NCI-H2107 treated with DMSO at 0.1 percent for 48 hours (cell line): ENCODE measurements at regions not wholly inside any gene's neighbourhood (a gene's known extent, or its start where the extent isn't known, plus 50 kb on each side); places are given as distances from the start of the nearest gene placed in this dataset.
"Not testable (repeated sequence)": the region's sequence is repeated elsewhere in the genome, so short reads cannot be mapped to it uniquely, and the experiment has no call there.

Experiments
- DNase-seq: peaks from one replicate; lab custom pipeline; 2025; ENCODE audit not compliant: unreplicated experiment; lab: John Stamatoyannopoulos, UW

DNA sequence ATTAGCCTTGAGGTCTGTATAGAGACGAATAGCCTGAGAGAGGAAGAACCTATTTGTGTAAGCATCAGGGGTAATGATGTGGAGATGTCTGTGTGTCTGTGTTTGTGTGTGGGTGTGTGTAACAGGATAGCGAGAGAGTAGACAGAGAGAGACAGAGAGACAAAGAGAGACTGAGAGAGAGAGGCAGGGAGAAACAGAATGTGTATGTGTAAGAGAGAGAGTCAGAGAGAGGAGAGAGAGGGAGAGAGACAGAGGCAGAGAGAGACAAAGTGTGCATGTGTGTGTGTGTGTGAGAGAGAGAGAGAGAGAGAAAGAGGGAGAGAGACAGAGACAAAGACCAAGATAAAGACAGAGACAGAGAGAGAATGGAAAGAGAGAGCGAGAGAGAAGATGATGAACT, 396.1 kb downstream of the PAX1 start:
- DNase-seq = no peak

DNA sequence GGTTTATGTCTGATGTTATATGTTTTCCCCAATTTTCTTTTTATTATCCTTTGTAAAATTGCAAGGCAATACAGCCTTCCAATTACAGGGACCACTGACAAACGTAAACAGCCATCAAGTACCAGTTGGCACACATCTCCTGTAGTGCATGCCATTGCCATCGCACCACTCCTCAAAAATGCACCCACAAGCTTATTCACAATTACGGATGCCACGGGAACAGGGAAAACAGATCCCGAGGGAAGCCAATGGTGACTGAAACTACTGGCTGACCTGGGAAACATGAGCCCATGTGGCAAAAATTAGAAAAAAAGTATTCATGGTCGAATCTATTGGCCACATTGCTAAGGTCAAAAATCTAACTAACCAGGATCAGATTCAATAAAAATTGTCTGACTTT, 395.2 kb downstream of the PAX1 start:
- no peak for DNase-seq

DNA sequence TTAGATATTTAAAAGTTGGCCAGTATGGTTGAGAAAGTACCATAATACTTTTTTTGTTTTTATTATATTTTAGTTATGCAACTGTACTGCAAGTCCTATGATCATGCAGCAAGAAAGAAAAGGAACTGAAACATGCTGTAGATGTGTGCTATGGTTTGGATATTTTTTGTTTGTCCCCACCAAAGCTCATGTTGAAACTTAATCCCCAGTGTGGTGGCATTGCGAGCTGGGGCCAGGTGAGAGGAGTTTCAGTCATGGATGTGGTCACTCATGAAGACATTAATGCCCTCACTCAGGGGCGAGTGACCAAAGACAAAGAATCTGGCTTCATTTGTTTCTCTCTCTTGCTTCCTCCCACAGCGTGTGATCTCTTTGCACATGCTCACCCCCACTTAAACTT, 393.9 kb downstream of the PAX1 start:
- no peak for DNase-seq

DNA sequence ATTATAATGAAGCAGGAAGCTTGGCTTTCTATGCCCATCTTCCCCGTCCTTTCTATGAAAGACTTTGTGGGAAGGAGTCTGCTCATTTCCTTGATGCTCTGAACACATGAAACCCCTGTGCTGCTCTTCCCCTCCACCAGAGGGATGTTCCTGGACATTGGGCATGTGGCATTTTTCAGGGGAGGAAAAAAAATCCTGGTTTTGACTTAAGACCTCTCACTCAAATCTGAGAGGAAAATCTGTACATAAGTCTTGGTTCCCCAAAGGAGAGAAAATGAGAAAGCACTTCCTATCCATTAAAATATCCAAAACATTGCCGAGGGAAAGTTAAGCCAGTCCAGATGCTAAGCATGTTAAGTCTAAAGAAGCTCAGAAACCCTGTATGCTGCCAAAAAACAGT, 393.0 kb downstream of the PAX1 start:
- DNase-seq = no peak

DNA sequence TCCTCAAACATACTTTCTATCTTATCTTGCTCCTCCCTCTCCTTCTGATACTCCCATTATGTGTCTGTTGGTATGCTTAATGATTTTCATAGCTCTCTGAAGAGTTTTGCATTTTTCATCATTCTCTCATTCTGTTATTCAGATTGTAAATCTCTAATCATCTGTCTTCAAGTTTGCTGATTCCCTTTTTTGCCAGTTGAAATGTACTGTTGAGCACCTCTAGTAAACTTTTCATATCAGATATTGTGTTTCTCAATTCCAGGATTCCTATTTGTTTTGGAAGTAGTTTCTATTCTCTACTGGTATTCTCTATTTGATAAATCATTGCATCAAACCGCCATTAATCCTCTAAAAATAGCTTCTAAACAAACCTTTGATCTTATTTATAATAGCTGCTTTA, 387.7 kb downstream of the PAX1 start:
- no peak for DNase-seq

DNA sequence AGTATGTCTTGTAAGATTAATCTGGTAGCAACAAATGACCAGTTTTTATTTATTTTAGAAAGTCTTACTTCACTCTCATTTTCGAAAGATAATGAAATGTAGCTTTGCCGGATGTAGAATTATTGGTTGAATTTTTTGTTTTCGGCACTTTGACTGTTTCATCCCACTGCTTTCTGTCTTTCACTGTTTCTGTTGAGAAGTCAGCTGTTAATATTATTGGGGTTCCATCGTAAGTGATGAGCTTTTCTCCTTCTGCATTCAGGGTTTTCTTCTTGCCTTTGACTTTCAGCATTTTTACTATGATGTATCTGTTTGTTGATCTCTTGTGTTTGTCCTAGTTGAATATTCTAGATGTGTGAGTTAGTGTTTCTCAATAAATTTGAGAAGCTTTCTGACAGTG, 383.4 kb downstream of the PAX1 start:
- no peak for DNase-seq

DNA sequence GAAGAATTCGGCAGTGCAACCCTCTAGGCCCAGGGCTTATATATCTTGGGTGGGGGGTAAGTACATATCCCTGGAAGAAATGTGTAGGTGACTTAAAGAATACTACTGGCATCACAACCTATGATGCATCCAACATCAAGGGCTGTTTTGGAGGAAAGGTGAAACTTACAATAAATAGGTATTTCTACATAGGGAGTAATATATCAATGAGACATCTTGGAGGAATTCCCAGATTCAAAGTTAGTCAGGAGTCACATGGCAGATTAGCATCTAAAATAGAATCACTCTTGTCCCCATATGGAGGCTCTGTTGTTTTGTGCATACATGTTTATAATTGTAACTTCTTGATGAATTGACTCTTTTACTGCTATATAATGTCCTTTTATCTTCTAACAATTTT, 375.5 kb downstream of the PAX1 start:
- DNase-seq = no peak

DNA sequence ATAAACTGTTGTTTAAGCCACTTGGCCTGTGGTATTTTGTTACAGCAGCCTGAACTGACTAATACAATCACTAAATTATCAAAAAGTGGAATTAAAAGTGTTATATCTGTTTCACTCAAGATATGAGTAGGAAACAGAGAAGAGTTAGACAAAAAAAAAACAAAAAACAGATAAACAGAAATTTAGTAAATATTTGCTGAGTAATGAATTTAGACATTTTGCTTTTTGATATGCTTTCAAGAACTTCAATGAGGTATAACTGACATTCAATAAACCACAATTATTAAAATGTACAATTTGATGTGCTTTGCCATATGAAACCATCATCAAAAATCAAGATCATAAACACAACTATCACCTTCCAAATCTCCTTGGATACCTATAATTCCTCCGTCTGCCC, 369.2 kb downstream of the PAX1 start:
- no peak for DNase-seq

DNA sequence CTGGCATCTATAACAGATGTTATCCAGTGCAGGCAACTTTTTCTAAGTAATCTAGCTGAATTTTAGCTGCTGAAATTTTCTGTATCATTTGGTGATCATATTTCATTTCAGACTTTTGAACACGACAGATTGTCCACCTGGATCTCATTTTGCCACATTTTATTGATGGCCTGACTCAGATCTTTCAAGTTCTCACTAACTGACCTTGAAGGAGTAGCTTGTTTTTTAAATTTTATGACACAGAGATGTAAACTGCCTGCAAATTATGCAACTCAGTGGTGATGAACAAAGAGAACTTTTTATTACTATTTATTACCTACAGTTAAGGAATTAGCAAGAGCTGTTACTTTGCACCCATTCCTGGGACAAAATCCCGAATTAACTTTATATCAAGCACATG, 366.4 kb downstream of the PAX1 start:
- no peak for DNase-seq

DNA sequence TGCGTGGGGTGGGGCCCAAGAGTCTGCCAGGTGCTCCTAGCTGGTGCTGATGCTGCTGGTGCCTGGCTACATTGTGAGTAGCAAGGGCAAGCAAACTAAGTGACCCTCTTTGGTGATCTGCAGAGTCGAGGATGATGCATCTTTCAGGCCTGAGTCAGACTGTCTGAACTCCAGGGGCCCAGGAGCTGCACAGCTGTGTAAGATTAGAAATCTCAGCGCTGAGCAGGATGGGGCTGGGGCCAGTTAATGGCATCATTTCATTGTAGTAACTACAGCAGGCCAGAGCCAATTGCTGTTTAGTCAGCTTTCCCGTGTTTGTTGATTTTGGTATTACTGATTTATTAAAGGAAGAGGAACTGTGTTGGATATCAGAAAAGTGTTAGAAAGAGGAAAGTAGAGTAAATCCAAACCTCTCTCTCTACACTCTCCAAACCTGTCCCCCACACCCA, 365.2 kb downstream of the PAX1 start:
- no peak for DNase-seq

DNA sequence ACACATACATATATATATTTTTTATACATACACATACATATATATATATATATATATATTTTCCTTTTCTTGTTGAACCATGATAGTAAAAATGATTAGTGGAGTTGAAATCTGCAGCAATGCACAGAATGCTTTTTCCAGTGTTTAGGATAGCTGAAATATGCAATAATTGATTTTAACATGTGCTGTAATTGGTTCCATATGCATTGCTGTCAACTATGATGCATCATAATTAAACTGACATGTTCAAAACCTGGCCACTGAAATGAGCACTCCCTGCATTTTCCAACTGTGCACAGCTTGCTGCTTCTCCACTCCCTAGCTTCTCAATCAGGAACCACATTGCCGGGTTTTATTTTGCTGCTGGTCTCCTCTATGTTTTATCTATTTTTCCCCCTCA, 358.3 kb downstream of the PAX1 start:
- no peak for DNase-seq

DNA sequence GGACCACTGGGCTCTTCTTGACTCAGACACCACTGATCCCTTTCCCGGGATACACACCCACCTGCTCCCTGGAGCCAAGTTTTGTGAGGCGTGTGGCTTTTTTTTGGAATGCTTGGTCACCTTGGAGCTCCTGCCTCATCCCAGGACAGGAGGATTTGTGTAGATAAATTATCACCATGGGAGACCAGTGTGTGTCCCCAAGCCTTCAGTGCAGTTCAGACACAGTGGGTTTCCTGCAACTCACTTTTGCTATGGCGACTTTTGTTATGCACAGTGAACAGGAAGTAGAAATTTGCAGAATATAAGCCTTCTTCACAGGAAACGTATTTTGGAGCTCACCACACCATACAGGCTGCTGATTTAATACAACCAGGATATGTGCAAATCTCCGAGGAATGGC, 357.4 kb downstream of the PAX1 start:
- DNase-seq = no peak

DNA sequence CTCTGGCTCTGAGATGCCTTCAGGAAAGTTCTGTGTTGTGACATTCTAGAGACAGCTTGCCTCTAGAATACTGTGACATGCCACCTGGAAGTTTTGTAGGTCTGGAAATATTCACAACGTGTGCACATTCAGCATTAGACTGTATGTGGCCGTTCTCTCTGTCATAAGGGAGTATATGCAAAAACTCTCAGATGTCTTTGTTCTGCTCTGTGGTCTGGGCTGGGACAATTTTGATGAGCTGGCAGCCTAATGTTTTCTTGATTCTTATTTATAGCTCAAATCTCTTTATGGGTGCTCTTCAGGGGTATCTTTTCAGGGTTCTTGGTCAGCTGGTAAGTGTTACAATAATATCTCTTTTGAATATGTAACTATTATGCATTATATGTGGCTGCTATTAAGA, 355.1 kb downstream of the PAX1 start:
- no peak for DNase-seq

DNA sequence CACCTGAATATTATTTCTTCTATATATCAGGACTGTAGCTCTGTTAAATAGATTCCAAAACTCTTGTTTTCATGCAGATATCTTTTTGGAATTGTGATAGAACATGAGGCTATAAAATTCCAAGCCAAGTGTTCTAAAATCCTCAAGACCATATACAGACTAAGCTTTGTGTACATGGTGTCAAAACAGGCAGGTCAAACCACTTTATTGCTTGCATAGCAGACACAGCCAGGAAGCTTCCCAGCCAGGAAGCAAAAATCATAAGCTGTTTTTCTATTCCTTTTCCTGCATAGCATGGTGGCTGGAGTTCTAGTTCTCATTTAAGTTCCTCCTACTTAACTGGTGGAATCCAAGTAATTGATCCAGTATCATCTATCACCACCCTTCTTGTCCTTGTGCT, 353.3 kb downstream of the PAX1 start:
- DNase-seq = no peak

DNA sequence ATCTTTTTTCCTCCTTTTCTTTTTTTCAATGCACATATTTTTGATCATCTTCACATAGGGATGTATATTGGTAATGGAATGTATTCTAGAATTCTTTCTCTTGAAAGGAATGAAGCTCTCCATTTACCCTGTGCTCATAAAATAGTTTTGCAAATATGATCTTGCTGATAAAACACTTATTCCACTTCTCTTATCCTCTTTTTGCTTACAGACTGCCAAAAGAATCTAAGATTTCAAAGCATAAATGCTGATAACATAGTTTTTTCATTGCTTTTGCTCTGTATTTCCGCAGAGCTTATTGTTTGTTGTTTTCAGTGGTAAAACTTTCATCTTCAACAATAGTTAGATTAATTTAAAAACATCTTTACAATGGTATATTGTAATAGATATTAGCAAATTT, 350.5 kb downstream of the PAX1 start:
- no peak for DNase-seq

DNA sequence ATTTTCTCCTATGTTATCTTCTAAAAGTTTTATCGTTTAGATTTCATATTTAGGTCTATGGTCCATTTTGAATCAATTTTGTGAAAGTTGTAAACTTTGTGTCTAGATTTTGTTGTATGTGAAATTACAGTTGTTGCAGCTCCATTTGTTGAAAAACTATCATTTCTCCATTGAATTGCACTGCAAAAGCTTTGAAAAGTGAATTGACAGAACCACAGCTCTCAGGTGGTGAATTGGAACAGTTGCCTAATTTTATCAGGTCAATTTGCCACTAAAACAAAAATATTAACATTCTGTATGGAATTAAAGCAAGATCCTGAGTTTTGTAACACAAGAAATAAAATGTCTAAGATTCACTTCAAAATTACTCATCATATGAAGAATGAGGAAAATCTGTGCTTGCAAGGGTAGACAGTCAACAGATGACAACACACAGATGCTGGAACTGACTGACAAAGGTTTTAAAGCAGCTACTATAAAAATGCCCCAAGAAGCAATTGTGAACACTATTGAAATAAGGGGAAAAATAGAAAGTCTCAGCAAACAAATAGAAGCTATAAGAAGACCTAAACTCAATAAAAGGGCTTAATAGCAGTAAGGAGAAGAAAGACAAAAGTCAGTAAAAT, 346.7 kb downstream of the PAX1 start:
- DNase-seq = no peak

DNA sequence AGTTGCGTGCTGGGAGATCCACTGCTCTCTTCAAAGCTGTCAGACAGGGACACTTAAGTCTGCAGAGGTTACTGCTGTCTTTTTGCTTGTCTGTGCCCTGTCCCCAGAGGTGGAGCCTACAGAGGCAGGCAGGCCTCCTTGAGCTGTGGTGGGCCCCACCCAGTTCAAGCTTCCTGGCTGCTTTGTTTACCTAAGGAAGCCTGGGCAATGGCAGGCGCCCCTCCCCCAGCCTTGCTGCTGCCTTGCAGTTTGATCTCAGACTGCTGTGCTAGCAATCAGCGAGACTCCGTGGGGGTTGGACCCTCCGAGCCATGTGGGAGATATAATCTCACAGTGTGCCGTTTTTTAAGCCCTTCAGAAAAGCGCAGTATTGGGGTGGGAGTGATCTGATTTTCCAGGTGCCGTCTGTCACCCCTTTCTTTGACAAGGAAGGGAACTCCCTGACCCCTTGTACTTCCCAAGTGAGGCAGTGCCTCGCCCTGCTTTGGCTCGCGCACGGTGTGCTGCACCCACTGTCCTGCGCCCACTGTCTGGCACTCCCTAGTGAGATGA, 340.6 kb downstream of the PAX1 start:
- not testable (repeated sequence) for DNase-seq

DNA sequence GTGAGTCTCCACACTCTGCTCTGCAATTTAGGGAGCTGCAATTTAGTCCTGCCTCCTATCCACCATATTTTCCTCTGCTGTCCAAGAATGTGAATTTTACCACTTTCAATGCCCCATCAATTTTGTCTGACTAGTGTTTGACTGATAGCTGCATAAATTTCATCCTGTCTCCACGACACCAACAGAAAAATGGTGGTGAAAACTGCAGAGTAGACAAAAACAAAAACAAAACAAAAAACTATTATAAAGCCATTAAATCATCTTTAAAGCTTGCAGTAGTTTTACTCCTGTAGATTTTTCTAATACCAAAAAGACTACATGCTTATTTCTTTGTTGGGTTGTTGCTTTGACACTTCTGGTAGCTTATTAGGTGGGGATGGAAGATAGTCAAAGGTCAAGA, 322.0 kb downstream of the PAX1 start:
- DNase-seq = no peak

DNA sequence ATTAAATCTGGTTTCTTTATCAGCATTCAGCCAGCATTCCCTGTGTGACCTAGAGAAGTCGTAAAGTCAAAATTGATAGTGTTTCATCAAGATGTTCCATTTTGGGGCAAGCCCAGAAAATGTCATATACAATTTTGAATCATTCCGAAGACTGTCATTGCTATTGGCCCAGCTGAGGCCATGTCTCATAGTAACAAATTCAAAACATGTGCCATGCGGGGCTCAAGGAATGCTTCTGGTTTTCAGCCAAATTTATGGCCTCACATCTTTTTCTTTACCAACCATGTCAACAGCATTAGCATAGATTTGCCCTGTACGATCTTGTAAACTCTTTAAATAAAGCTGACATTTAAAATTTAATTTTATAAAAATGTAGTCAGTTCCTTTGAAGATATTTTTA, 314.7 kb downstream of the PAX1 start:
- no peak for DNase-seq

DNA sequence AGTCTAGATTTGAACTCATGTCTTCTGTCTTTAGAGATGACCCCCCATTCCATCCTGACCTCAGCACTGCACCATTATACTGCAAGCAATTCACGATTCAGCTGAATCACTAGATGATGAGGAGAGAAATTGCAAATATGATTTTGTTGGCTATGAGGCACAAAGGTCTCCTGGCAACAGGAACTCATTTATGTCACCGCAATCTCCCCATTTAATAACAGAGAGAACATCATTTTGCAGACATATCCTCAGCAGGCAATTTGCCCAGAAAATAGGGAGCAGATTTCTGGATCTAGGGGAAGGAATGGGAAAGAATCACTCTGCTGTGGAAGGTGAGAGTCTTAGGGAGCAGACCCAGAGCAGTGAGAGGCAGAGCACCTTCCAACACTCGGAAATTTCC, 303.0 kb downstream of the PAX1 start:
- no peak for DNase-seq

DNA sequence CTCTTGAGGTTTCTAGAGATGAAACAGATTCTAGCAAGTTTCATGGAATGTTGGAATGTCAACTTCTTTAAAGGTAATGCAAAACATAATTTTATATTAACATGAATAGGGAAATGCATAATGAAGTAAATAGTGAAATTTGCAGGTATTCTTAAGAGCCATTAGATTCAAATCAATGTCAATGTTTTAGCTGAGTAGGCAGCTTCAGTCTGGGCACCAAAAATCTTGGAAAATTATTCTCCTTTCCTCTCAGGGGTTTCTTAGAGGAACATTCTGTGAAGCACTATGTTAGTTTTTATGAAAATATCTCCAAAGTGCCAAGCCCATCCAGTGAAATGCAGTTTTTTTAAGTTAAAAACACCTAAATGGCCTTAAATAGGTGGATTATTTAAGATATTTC, 300.8 kb downstream of the PAX1 start:
- no peak for DNase-seq

DNA sequence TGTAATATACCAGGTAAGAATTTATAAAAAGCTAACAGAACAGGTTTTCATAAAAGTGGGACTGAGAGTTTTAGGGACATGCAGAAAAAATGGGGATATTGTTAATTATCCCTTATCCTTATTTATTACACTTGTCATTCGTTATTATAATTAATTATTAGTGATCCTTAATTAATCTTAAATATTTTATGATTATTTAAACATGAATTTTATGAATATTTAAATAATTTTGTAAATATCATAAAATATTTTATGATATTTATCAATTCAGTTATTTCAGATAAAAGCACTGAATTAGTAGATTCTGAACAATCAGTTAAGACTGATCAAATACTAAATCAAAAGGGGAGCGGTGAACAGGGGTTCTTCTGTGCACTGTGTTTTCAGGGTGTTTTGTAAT, 300.1 kb downstream of the PAX1 start:
- DNase-seq = no peak

DNA sequence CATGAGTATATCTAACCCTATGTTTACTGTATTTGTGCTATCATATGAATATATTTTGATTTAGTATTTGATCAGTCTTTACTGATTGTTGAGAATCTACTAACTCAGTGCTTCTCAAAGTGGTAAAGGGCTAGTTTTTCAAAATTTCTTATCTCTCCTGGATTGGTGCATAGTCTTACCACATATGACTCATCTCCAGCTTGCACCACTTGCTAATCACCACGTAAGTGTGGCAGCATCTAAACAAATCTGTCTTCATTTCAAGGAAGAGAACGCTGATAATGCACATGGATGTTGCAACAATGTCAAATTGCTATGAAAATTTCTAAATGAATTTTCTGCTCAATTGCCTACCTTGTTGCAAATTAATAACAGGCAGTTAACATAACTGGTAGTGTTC, 299.5 kb downstream of the PAX1 start:
- DNase-seq = no peak
